HG03342 (cell line): ENCODE measurements at regions not wholly inside any gene's neighbourhood (a gene's known extent, or its start where the extent isn't known, plus 50 kb on each side); places are given as distances from the start of the nearest gene placed in this dataset.
A peak's percentile ranks its signal among the peaks of the same experiment; 100 is the strongest.
"Not testable (repeated sequence)": the region's sequence is repeated elsewhere in the genome, so short reads cannot be mapped to it uniquely, and the experiment has no call there.

ENCODE experiments used
- ATAC-seq: cut with Tn5 transposase; IDR thresholded peaks from one replicate; pipeline ENCODE4 v1.9.1; 2021; ENCODE audit warnings: mild to moderate bottlenecking, moderate library complexity; ENCODE audit not compliant: unreplicated experiment

DNA sequence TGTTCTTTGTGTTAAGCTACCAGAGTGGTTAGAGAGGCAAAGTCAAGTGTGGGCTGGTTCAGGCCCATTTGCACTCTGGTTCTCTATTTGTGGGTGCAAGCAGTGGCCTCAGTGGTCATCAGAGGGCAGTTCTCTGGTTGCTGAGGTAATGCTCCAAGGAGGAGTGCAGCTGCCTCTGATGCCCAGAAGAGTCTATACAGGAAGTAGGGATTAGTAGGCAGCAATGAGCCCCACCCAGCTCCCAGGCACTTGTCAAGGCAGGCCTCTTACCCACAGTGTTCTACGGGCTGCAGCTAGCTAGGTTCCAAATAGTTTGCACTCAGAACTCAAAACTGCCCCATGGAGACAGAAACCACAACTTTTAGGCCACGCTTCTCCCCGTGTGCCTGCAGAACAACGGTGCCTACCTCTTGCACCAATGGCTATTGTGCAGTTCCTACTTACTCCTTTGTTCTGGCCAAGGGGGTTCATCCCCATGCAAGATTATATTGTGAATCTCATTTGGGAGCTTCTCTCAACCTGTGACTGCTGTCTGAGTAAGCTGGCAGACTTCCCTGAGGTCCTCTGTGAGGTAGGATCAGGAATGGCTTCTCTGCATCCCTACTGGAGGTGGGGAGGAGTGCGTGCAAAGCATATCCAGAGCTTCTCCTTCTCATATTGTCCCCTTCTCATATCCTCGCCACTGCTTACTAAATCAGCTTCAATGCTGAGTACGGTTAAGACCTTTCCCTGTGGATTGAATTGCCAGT, 410.3 kb upstream of the LMO3 start:
- ATAC-seq = no peak

DNA sequence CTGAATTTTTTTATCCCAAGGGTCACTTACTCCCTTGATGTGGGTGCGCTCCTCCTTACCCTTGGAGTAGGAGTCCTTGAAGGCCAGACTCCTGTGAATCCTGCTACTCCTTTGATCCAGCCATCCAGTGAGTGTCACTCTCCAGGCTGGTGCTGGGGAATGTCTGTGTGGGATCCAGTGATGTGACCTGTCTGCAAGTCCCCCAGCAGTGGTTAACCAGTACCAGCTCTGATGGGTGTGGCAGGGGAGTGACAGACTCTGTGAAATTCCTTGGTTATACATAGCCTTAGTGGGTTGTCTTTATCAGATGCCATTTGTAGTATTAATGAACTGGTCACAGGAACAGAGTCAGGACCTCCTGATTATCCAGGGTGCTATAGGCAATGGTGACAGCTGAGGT, 409.5 kb upstream of the LMO3 start:
- no peak for ATAC-seq

GRCh38 chr12:17007442-17008040, 401.6 kb upstream of the LMO3 start:
- ATAC-seq = not testable (repeated sequence)

DNA sequence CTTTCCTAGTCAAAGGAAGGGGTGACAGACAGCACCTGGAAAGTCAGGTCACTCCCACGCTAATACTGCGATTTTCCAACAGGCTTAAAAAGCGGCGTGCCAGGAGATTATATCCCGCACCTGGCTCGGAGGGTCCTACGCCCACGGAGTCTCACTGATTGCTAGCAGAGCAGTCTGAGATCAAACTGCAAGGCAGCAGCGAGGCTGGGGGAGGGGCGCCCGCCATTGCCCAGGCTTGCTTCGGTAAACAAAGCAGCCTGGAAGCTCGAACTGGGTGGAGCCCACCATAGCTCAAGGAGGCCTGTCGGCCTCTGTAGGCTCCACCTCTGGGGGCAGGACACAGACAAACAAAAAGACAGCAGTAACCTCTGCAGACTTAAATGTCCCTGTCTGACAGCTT, 392.6 kb upstream of the LMO3 start:
- ATAC-seq = not testable (repeated sequence)

GRCh38 chr12:16984484-16984883, 378.5 kb upstream of the LMO3 start:
- no peak for ATAC-seq

DNA sequence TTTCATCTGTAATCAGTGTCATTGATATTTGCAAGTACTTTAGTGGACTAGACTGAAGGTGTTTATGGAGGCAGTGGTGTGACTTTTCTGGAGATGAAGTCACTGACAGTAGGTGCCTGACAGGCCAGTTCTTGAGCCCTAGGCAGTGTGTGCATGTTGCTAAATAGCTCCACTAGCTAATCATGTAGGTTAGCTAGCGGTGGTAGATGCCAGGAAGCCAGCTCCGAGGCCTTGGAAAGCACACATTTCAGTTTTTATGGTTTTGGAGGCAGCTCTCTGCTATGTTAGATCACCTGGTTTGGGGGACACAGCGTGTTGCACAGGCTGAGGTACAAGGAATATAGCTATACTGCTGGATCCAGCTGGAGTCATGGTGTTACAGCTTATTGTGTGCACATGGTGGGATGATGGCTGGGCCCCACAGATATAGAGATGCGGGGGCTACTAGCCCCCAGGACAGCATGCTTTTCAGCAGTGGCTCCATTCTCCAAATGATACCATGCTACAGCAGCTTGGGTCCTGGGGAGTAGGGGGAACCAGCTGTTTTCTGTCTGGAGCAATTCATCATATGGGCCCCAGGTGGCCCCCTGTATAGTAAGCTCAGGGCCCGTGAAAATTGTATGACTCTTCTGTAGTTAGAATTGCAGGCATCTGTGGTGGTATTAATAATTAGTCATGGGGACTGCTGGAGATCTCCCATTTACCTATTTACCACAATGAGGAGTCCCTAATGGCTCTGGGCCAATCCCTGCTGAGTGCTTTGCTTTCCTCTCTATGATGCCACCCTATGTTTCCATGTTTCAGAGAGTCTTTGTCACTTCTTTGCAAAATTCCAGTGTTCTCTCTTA, 367.2 kb upstream of the LMO3 start:
- ATAC-seq = no peak

DNA sequence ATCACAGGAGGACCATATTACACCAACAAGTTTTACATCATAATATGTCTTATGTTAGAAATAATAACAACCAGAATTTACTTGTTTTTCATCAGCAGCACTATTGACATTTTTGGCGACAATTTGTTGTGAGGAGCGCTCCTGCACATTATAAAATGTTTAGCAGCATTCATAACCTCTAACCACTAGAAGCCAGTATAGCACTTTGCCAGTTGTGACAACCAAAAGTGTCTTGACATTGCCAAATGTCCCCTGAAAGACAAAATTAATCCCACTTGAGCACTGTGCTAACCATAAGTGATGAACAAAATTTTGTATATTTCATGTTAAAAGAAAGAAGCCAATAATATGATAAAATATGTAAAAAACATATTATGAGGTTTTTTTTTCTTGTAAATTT, 356.9 kb upstream of the LMO3 start:
- no peak for ATAC-seq

GRCh38 chr12:16955083-16955657, 349.2 kb upstream of the LMO3 start:
- ATAC-seq = no peak

DNA sequence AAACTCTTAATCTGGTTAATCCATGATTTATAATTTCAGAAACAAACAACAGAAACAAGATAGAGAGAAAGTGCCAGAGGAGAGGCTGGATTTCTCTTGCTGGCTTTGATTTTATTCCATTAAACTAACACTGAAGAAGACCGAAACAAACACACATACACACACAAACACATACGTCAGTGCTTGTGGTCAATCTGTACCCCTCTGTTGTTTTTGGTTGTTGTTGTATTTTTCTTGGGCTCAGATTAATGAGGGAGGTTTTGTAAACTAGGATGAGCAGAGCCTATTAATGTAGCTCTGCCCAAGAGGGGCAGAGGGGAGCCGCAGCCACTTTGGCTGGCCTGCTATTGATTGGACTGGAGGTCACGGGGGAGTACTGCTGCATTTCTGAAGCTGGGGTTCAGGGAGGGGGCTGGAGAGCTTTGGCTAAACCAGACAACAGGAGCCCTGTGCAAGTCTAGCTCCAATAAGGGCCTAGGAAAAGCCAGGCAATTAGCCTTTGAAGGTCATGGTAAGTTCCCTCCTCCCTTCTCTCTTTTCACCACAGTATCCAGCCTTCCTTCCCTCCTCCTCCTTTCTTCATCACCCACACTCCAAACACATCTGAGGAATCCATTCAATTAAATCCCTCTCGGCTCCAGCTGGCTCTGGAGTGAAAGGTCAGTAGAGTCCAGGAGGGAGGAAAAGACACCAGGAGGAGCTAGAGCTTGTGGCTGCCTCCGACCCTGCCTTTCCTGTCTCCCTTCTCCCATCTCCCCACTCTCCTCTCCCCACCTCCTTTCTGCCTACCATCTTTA, 344.1 kb upstream of the LMO3 start:
- no peak for ATAC-seq

- ATAC-seq = no peak
Observed at GRCh38 chr12:16949371-16949770, 343.4 kb upstream of the LMO3 start.

- ATAC-seq = no peak
Observed at GRCh38 chr12:16946704-16947103, 340.7 kb upstream of the LMO3 start.

DNA sequence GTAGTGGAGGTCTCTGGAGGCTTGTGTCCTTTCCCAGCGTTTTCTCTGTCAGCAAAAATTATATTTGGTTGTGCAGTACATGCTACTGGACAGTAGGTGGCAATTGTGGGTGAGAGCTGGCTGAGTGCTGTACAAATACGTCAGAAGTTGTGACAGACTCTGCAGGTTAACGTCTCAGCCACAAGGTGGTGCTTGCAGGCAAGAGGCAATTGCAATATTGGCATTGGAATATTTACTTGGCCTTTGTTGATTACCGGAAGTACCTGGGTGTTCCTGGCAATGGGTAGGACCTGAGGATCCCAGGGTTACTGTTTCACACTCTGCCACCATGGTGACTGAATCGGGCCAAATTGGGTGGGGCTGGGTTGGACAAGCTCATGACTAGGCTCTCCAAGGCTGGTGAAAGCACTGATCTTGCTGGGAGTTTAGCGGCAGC, 333.9 kb upstream of the LMO3 start:
- peak; percentile 100 for ATAC-seq

DNA sequence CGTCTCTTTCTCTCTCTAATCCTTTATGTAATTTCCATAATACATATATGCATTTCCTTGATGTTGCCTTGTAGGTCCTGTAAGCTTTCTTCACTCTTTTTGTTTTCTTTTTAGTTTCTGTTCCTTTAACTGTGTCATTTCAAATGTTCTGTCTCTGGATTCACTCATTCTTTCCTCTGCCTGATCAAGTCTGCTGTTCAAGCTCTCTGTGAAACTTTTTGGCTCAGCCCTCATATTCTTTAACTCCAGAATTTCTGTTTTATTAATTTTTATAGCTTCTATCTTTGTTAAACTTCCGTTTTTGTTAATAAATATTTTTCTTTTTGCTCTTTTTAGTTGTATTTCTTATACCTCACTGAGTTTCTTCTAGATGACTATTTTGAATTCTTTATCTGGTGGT, 321.3 kb upstream of the LMO3 start:
- ATAC-seq = no peak

- no peak for ATAC-seq
Observed at GRCh38 chr12:16920451-16920850, 314.5 kb upstream of the LMO3 start.

DNA sequence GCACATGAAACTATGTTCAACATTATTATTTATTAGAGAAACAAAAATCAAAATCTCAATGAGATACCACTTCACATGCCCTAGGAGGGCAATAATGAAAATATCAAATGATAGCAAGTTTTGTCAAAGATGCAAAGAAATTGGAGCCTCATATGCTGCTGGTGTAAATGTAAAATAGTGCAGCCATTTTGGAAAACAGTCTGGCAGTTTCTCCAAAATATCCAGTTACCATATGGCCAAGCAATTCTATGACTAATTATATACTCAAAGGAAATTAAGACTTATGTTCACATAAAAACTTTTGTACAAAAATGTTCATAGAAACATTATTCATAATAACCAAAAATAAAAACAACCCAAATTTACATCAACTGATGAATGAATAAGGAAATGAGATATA, 313.6 kb upstream of the LMO3 start:
- no peak for ATAC-seq

GRCh38 chr12:16914853-16915252, 308.9 kb upstream of the LMO3 start:
- ATAC-seq = no peak

DNA sequence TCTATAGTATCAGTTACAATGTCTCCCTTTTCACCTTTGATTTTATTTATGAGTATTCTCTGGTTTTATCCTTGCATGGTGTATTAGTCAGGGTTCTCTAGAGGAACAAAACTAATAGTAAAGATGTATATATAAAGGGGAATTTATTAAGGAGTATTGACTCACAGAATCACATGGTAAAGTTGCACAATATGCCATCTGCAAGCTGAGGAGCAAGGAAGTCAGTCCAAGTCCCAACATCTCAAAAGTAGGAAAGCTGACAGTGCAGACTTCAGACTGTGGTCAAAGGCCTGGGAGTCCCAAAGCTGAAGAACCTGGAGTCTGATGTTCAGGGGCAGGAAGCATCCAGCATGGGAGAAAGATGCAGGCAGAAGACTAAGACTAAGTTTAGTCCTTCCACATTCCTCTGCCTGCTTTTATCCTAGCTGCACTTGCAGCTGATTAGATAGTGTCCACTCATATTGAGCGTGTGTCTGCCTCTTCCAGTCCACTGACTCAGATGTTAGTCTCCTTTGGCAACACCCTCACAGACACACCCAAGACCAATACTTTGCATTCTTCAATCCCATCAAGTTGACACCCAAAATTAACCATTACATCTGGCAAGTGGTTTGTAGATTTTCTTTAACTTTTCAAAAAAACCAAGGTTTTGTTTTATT, 308.0 kb upstream of the LMO3 start:
- ATAC-seq = no peak

DNA sequence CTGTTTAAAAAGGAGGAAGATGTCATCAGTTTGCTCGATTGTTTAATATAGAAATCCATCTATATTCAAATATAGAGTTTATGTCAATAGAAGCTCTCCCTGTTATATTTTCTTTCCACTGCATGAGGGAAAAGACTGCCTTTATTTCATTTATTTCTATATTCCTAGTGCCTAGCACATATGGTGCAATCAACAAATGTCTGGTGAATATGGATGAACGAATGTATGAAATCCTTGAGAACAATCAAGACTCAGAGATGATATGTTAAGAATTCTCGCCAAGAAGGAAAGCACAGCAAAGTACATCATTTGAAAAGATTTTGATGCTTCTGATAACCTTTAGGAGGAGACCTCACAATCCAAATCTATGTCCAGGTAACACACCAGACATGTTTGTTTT, 296.0 kb upstream of the LMO3 start:
- no peak for ATAC-seq

DNA sequence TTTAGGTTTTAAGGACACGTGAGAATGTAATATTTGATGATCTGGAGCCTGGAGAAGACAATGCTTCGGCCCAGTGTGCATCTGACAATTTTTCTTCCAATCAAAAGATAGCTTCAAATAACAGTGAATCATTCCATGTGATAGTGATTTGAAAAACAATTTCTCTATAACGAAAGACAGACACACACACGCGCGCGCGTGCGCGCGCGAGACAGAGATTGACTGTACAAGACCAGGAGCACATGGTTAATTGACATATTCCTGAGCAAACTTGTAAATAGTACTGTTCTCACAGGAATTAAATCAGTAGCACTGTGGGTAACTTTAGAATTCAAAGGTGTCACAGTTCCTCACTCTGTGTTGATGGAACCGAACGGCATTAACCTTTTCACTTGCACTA, 287.5 kb upstream of the LMO3 start:
- no peak for ATAC-seq

- ATAC-seq = no peak
Observed at GRCh38 chr12:16891673-16892072, 285.7 kb upstream of the LMO3 start.
